ENCODE measurements at regions not wholly inside any gene's neighbourhood (a gene's known extent, or its start where the extent isn't known, plus 50 kb on each side); places are given as distances from the start of the nearest gene placed in this dataset.

DNA sequence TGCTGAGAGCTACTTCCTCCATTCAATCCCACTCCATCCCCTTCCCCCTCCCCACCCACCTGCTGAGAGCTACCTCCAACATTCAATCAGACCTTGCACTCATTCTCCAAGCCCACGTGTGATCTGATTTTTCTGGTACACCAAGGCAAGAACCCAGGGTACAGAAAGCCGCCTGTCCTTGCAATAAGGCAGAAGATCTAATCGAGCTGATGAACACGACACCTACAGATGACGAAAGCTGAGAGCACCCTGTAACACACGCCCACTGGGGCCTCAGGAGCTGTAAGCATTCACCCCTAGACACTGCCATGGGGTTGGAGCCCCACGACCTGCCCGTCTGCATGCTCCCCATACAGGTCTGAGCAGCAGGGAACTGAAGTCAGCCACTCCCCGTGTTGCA lies 58.3 kb downstream of the TRIML1 start:
- DNase-seq: no peak

- no peak for DNase-seq
Measured at GRCh38 chr4:188198982-188199792, 59.9 kb downstream of the TRIML1 start.

- DNase-seq: no peak
Measured at GRCh38 chr4:188201851-188202250, 62.6 kb downstream of the TRIML1 start.

GRCh38 chr4:188206783-188207182 lies 67.5 kb downstream of the TRIML1 start:
- no peak for DNase-seq

GRCh38 chr4:188214861-188215260 lies 75.6 kb downstream of the TRIML1 start:
- no peak for DNase-seq

GRCh38 chr4:188218392-188218791 lies 79.2 kb downstream of the TRIML1 start:
- no peak for DNase-seq

GRCh38 chr4:188220006-188220405 lies 80.8 kb downstream of the TRIML1 start:
- DNase-seq: no peak

DNA sequence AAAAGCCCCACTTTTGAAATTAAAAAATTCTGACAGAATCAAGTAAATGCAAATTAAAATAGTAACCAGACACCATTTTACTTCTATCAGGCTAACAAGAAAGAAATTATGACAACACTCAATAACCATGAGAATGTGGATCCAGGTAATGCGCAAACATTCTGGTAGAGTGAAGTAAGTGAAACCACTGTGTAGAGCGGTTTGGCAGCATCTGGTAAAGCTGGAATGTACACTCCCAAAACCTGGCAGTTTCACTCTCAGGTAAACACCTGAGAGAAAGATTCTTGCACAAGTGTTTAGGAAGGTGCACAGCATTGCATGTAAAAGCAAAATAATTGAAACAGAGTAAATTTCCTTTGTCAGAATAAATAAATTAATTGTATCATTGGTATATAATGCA lies 81.8 kb downstream of the TRIML1 start:
- no peak for DNase-seq

GRCh38 chr4:188228279-188228678 lies 89.0 kb downstream of the TRIML1 start:
- DNase-seq: no peak

DNA sequence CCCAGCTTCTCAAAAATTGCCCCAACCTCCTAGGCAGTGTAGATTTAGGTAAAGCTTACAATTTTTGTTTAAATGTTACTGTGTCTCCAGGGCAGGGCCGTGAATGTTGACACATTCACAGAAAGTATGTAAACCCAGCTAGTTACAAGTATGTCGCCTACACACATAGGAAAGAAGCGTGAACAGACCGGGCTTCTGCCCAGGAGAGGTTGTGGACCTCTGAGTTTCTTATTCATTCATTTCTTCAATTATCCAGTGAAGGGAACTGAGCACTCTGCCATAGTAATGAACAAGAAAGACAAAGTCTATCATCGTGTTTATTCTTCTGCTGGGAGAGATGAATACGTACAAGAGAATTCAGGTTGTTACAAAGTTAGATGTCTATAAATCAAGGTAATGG lies 93.2 kb downstream of the TRIML1 start:
- DNase-seq: no peak

- no peak for DNase-seq
Measured at GRCh38 chr4:188242041-188242440, 102.8 kb downstream of the TRIML1 start.

DNA sequence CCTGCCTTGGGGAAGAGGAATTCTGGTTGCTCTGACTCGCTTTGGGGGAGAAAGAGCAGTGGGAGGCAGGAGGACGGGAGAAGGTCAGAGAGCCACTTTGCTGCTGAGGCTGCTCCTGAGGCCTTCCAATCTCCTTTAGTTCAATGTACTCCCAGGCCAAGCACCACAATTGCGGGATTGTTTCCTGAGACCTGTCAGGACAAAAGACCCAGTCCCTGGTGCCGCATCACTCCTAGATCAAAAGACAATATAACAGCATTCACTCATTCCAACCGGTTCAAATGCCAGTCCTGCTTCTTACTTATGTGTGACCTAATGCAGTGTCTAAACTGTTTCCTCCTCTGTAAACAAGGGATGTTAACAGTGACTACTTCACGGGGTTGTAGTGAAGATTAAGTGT lies 106.4 kb downstream of the TRIML1 start:
- no peak for DNase-seq

DNA sequence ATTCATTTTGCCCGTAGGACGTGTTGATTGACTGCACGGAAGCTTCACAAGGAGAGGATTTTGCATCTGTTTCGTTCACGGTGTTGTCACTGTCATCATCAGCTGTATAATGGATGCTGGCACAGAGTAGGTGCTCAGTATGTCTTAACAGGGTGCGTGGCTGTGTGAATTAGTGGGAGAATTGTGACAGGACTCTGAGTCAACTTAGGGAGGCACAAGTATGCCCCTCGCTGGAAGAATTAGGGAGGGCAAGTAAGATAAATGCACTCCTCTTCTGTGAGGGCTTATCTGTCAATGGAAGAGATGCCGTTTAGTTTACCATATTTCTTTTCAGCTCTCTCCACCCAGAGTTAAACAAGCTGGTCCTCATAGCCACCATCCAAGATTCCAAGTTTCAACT lies 107.2 kb downstream of the TRIML1 start:
- DNase-seq: no peak

DNA sequence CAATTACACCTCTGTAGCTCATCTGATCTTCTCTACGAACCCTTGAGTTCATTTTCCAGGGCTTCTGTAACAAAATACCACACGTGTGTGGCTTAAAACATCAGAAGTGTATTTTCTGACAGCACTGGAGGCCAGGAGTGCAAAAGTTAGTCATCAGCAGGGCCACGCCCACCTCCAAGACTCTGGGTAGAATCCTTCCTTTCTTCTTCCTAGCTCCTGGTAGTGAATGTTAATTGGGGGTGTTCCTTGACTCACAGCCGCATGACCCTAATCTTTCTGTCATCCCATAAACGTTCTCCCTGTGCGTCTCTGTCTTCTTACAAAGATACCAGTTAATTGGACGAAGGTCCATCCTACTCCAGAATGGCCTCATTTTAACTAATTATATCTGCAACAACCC lies 115.0 kb downstream of the TRIML1 start:
- no peak for DNase-seq

GRCh38 chr4:188262464-188262863 lies 123.2 kb downstream of the TRIML1 start:
- no peak for DNase-seq

DNA sequence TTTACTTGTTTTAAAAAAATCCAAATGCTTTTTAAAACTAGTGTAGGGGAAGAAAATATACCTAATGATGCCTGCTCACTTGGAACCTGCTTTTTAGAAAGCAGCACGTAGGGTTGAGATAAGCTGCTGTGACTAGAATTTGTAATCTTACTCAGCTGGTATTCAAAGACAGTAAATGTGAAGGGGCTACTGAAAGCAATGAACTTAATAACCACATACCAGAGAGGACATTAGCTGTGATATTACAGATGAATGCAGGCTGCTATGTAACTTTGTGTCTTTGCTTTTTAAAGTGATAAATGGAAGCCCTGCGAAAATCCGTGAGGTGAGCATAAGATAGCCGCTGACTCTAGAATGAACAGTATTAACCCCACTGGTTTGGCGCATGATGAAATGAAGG lies 124.1 kb downstream of the TRIML1 start:
- no peak for DNase-seq

- no peak for DNase-seq
Measured at GRCh38 chr4:188266386-188266785, 127.1 kb downstream of the TRIML1 start.

DNA sequence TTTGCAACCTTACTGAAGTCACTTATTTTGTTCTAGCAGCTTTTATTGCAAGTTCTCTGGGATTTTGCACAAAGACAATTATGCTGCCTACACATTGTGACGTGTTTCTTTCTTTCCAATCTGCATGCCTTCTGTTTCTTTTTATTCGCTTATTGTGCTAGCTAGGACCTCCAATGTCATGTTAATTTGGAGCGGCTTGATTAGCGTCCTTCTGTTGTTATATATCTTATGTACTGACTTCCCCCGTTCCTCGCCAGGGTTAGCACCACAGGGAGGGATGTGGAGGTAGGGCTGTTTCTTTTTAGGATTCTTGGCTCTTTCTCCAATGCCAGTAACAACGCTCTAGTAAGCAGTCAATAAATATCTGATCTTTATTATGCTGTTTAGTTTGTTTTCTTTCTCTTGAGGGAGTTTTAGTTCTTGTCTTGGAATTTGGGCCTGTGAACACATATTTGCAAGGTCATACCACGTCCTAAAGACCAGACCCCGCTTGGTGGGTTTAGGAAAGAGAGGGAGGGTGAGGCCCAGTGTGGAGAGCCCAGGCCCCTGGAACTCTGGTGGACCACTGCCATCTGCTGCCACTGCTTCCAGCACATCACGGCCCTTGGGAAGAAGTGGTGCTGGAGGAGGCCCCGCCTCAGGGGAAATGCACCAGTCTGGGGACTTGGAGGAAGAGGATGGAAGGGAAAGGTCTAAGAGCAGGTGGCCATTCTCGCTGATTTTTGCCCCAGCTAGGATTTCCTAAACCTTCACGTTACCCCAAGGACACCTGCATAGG lies 129.1 kb downstream of the TRIML1 start:
- DNase-seq: no peak

DNA sequence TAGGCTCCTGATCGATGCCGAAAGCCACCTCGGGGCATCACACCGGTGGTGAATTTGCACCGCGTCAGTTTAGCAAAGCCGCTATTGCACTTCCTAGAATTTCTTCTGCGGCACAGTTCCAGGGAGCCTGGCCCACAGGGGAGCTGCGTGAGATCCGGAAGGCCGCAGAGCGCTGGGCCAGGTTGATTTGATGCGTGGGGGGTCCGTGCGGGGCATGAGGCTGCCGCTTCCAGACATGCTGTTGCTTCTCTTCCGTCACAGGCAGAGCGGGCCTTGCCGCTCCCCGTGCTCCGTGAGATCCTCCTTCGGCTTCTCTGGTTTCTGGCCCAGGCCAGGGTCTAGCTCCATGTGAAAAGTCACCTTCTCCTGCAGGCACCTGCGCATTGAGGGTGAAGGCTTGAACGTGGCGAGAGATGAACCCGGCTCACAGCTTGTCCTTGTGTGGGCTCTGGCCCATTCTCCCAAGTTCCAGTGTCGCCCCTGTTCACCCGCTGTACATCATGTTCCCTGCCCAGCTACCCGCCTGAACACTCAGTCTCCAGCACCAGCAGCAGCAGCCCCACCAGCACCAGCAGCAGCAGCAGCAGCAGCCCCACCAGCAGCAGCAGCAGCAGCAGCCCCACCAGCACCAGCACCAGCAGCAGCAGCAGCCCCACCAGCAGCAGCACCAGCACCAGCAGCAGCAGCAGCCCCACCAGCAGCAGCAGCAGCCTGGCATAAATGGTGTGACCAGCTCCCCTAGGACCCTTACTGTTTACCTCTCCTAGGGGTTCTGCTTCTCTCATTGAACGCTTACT lies 131.2 kb downstream of the TRIML1 start:
- no peak for DNase-seq

DNA sequence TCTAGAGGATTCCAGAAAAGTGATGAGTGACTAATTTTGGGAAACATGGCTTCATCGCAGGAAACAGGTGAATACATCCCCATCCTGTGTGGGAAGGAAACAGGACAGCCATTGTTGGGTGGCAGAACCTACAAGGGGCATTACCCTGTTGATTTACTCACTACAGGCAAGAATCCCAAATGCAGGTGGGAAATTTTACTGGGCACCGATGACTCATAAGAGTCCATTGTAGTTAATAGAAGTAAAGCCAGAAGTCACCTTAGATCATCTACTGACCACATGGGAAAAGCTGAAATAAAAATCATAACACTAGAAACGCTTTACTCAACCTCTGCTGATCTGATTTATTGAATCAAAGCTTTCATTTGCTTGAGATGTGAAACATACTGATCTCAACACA lies 136.4 kb downstream of the TRIML1 start:
- no peak for DNase-seq

DNA sequence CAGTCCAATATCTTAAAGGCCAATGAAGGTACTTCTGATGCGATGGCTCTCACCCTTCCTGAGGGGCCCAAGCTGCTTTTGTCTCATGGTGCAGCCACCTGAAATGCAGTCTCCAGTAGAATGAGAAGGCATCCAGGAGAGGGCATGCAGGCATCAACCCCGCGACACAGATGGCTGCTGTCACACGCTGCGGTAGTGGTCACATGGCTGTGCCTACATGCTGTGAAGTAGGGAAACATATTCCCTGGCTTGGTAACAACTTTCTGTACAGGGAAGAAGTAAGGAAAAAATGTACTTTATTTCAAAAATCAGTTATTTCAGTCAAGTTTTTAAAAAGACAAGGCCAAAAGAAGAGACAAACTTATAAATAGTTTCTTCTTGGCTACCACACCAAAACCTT lies 139.9 kb downstream of the TRIML1 start:
- DNase-seq: no peak

- no peak for DNase-seq
Measured at GRCh38 chr4:188282471-188283232, 143.4 kb downstream of the TRIML1 start.
